ENCODE measurements at regions not wholly inside any gene's neighbourhood (a gene's known extent, or its start where the extent isn't known, plus 50 kb on each side); places are given as distances from the start of the nearest gene placed in this dataset.

GRCh38 chr13:18961383-18962117 is 220.1 kb downstream of the TUBA3C start:
- TF ChIP-seq ZFX (IDR thresholded peaks at IDR 0.05; ENCODE audit: borderline replicate concordance) = no peak
- TF ChIP-seq CTCF (IDR thresholded peaks at IDR 0.05) = no peak
- H3K27ac ChIP-seq = no peak overlapping the region

DNA sequence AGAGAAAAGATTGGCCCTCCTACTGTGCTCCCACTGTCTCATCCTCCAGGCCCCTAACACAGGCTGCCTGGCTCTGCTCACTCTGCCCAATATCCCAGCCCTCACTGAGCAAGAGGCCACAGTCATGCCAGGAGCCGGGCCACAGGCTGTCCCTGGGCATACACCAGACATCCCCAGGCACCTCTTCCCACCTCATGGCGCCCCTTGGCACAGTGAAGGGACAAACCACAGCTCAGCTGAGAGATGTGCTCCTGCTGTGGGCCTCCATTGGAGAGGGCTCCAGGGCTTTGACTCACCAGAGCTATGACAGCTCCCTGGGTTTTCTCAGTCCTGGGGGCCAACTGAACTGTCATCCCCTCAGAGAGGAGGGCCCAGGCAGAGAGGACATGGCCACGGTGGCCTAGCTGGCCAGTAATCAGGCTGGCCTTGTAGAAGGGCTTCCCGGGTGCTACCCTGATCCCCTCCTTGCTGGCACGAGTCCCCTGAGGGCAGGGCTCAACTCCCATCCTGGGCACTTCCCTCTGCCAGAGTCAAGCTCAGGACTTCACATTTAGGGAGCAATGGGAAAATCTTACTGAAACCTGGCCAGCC is 220.9 kb downstream of the TUBA3C start:
- TF ChIP-seq CTCF (IDR thresholded peaks at IDR 0.05) (no peak), ZFX (IDR thresholded peaks at IDR 0.05; ENCODE audit: borderline replicate concordance) (no peak)
- H3K27ac ChIP-seq = no peak overlapping the region

GRCh38 chr13:18959996-18960395 is 221.6 kb downstream of the TUBA3C start:
- TF ChIP-seq ZFX (IDR thresholded peaks at IDR 0.05; ENCODE audit: borderline replicate concordance) (no peak), CTCF (IDR thresholded peaks at IDR 0.05) (no peak)

GRCh38 chr13:18959229-18959628 is 222.4 kb downstream of the TUBA3C start:
- TF ChIP-seq CTCF (IDR thresholded peaks at IDR 0.05) (no peak), ZFX (IDR thresholded peaks at IDR 0.05; ENCODE audit: borderline replicate concordance) (no peak)
- no peak overlapping the region for H3K27ac ChIP-seq

More at GRCh38 chr13:18959996-18960395, 221.6 kb downstream of the TUBA3C start:
- H3K27ac ChIP-seq = no peak overlapping the region

DNA sequence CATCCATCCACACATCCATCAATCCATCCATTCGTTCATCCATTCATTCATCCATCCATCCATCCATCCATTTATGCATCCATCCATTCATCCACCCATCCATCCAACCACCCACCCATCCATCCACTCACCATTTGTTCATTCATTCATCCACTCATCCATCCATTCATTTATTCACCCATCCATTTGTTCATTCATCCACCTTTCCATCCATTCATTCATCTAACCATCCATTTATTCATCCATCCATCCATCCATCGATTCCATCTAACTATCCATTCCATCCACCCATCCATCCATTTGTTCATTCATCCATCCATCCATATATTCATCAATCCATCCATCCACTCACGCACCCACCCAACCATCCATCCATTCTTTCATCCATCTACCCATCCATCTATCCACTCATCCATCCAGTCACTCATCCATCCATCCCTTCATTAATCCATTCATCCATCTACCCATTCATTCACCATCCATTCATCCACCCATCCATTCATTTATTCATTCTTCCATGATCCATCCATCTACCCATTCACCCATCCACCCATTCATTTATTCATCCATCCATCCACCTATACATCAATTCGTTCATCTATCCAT is 225.0 kb downstream of the TUBA3C start:
- no peak overlapping the region for H3K27ac ChIP-seq
- no peak for TF ChIP-seq CTCF (IDR thresholded peaks at IDR 0.05)
- TF ChIP-seq ZFX (IDR thresholded peaks at IDR 0.05; ENCODE audit: borderline replicate concordance) = no peak

DNA sequence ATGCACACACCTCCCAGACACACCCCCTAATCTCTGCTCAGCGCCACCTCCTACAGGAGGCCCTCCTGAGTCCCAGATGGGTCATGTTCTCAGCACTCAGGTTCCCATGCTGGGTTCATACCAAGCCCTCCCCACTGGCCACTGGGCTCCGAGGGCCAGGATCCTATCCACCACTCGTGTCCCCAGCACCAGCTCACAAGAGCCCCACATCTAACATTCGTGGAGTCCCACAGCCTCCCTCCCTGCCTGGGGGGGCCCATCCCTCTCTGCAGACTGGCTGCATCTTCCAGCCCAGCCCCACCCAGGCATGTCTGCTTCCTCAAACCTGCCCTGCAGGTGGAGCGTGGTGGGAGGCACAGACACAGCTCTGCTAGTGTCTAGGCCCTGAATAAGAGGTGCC is 227.4 kb downstream of the TUBA3C start:
- TF ChIP-seq ZFX (IDR thresholded peaks at IDR 0.05; ENCODE audit: borderline replicate concordance) (no peak), CTCF (IDR thresholded peaks at IDR 0.05) (no peak)
- H3K27ac ChIP-seq = no peak overlapping the region

Data from 22Rv1 (cell line).